CD4-positive, alpha-beta T cell (primary cell): ENCODE measurements at regions not wholly inside any gene's neighbourhood (a gene's known extent, or its start where the extent isn't known, plus 50 kb on each side); places are given as distances from the start of the nearest gene placed in this dataset.

Experiments used
- ATAC-seq: fragments of 200-7000 bp; cut with Tn5 transposase; one replicate; pipeline ENCODE4 v1.10.0; 2022; ENCODE audit warnings: mild to moderate bottlenecking; ENCODE audit not compliant: poor library complexity
- CTCF ChIA-PET: fragments of 350-600 bp; sonication (Branson Sonifier 250); formaldehyde crosslinking; loops from one replicate; lab custom pipeline; 2021; ENCODE audit warnings: antibody characterized with exemption, inconsistent platforms; lab: Charles Lee
- POLR2A ChIA-PET: fragments of 350-600 bp; sonication (Branson Sonifier 250); formaldehyde crosslinking; loops from one replicate; lab custom pipeline; 2021; ENCODE audit warnings: antibody characterized with exemption, inconsistent platforms; lab: Charles Lee
- DNase-seq, 14 experiments: peaks; one replicate each; pipeline ENCODE4 v3.0.0-alpha.2; 2013 to 2020; ENCODE audit warnings: mixed read lengths in 2 of 14
- H3K27ac ChIP-seq, 2 donors: one replicate each; pipeline versions ENCODE4 v1.5.1 to v1.7.0; 2013; ENCODE audit warnings: low read length in 2 of 2, low read depth in 1 of 2, mild to moderate bottlenecking in 1 of 2
- H3K27me3 ChIP-seq, 2 experiments: 1 replicate in 1 of 2; 2 replicates in 1 of 2; pipeline versions ENCODE4 v1.6.1 to v1.7.0; 2013; ENCODE audit warnings: low read length in 2 of 2, control low read depth in 1 of 2, mild to moderate bottlenecking in 1 of 2, moderate library complexity in 1 of 2; ENCODE audit not compliant: insufficient read depth in 2 of 2, control insufficient read depth in 1 of 2
- H3K36me3 ChIP-seq: one replicate; pipeline ENCODE4 v1.6.1; 2013; ENCODE audit warnings: low read length, control low read depth; ENCODE audit not compliant: insufficient read depth
- H3K4me1 ChIP-seq: one replicate; pipeline ENCODE4 v1.6.1; 2013; ENCODE audit warnings: low read length, control low read depth; ENCODE audit not compliant: insufficient read depth
- H3K4me3 ChIP-seq: one replicate; pipeline ENCODE4 v1.5.1; 2013; ENCODE audit warnings: mild to moderate bottlenecking, low read length, moderate library complexity
- H3K9me3 ChIP-seq, 2 experiments: 1 replicate in 1 of 2; 2 replicates in 1 of 2; pipeline versions ENCODE4 v1.6.1 to v1.7.0; 2013; ENCODE audit warnings: low read length in 2 of 2, mild to moderate bottlenecking in 2 of 2, control low read depth in 1 of 2, moderate library complexity in 1 of 2; ENCODE audit not compliant: control insufficient read depth in 1 of 2, insufficient read depth in 1 of 2
- H3K27ac Mint-ChIP-seq: one replicate; pipeline ENCODE4 v1.8.0; 2020; ENCODE audit warnings: mixed read lengths
- H3K27me3 Mint-ChIP-seq: one replicate; pipeline ENCODE4 v1.8.0; 2021; ENCODE audit warnings: mixed read lengths
- H3K36me3 Mint-ChIP-seq: one replicate; pipeline ENCODE4 v1.8.0; 2021; ENCODE audit warnings: low read depth, mixed read lengths
- H3K4me1 Mint-ChIP-seq: one replicate; pipeline ENCODE4 v1.8.0; 2021; ENCODE audit warnings: low read depth, mixed read lengths
- H3K4me3 Mint-ChIP-seq: one replicate; pipeline ENCODE4 v1.8.0; 2020; ENCODE audit warnings: mild to moderate bottlenecking, mixed read lengths
- H3K9me3 Mint-ChIP-seq: one replicate; pipeline ENCODE4 v1.8.0; 2020; ENCODE audit warnings: mixed read lengths
- intact Hi-C, 2 experiments: fragments of 100-400 bp; cut with DNase I in 1 of 2; cut with micrococcal nuclease in 1 of 2; formaldehyde crosslinking; loops; one replicate each; pipeline versions ENCODE4 v1.15.1 to v1.9.0; 2023 to 2025; cut with DNase I, micrococcal nuclease
- TF ChIP-seq, protein P1 (sequence below): fragments of 200-600 bp; IDR thresholded peaks from one replicate; pipeline ENCODE4 v1.8.0; 2022; ENCODE audit warnings: antibody characterized with exemption, mild to moderate bottlenecking

DNA sequence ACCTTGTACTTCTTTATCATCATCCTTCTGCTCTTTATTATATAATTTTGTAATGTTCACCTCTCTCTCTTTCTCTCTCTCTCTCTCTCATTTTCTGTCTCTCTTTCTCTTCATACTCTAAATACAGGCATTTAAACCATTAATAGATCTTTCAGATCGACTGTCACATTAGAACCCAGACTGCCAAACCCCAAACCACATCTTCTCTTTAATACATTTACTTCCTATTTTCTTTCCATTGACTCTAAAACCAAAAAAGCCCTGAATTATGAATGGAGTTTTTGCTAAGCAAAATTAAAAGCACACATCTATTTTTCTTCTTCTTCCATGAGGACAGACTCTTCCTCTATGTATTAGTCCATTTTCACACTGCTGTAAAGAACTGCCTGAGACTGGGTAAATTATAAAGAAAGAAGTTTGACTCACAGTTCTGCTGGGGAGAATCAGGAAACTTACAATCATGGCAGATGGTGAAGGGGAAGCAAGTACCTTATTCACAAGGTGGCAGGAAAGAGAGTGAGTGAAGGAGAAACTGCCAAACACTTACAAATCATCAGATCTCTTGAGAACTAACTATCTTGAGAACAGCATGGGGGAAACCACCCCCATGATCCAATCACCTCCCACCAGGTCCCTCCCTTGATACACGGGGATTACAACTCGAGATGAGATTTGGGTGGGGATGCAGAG lies 272.7 kb upstream of the MGMT start:
- H3K27ac ChIP-seq = no peak overlapping the region
- H3K4me1 Mint-ChIP-seq = no peaks in the 10 kb centered on the region
- H3K27me3 ChIP-seq = peaks cover 4 to 10% of the 10 kb centered on the region in 2 experiments
- ChIA-PET POLR2A (no interaction called here), CTCF (no interaction called here)
- no peaks in the 10 kb centered on the region for H3K9me3 Mint-ChIP-seq
- no peak overlapping the region for H3K27ac Mint-ChIP-seq
- intact Hi-C loops = no loop called here
- no peaks in the 10 kb centered on the region for H3K36me3 Mint-ChIP-seq
- no peak overlapping the region for H3K4me3 Mint-ChIP-seq
- DNase-seq (no peak), ATAC-seq (no peak)
- no peaks in the 10 kb centered on the region for H3K9me3 ChIP-seq
- no peaks in the 10 kb centered on the region for H3K4me1 ChIP-seq
- peaks cover 18% of the 10 kb centered on the region for H3K27me3 Mint-ChIP-seq
- TF ChIP-seq, protein P1, sequence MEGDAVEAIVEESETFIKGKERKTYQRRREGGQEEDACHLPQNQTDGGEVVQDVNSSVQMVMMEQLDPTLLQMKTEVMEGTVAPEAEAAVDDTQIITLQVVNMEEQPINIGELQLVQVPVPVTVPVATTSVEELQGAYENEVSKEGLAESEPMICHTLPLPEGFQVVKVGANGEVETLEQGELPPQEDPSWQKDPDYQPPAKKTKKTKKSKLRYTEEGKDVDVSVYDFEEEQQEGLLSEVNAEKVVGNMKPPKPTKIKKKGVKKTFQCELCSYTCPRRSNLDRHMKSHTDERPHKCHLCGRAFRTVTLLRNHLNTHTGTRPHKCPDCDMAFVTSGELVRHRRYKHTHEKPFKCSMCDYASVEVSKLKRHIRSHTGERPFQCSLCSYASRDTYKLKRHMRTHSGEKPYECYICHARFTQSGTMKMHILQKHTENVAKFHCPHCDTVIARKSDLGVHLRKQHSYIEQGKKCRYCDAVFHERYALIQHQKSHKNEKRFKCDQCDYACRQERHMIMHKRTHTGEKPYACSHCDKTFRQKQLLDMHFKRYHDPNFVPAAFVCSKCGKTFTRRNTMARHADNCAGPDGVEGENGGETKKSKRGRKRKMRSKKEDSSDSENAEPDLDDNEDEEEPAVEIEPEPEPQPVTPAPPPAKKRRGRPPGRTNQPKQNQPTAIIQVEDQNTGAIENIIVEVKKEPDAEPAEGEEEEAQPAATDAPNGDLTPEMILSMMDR = no peak
- H3K36me3 ChIP-seq = no peaks in the 10 kb centered on the region
- no peak overlapping the region for H3K4me3 ChIP-seq

DNA sequence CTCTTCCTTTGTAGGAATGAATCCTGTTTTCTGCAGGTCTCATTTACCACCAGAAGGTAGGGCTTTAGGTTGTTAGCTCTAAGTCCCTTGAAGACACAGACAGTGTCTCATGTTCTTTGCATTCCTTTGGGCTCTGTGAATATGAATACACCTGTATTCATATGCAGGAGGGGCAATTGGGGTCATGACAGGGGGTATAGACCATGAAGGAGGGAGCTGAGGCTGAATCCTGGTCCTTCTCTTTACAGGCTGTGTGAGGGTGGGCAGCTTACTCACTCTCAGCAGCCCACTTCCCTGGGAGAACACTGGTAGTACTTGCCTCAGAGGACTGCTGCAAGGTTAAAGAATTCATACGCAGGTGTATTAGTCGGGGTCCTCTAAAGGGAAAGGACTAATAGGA lies 267.2 kb upstream of the MGMT start:
- no peak overlapping the region for H3K4me3 ChIP-seq
- Mint-ChIP-seq H3K27ac (no peak overlapping the region), H3K4me3 (no peak overlapping the region), H3K36me3 (no peaks in the 10 kb centered on the region), H3K9me3 (no peaks in the 10 kb centered on the region), H3K4me1 (no peaks in the 10 kb centered on the region), H3K27me3 (no peaks in the 10 kb centered on the region)
- H3K27me3 ChIP-seq = peaks cover 0 to 3% of the 10 kb centered on the region in 2 experiments
- intact Hi-C loops = no loop called here
- TF ChIP-seq, protein P1 = no peak
- ATAC-seq = no peak
- no peak overlapping the region for H3K27ac ChIP-seq
- ChIA-PET POLR2A (no interaction called here), CTCF (interaction anchor here (1.1 kb wide), 1 partner anchor 10 kb away, joined by 4 read pairs; no protein-coding TSS in a partner anchor)
- no peak for DNase-seq
- no peaks in the 10 kb centered on the region for H3K36me3 ChIP-seq
- no peaks in the 10 kb centered on the region for H3K4me1 ChIP-seq
- H3K9me3 ChIP-seq = no peaks in the 10 kb centered on the region

DNA sequence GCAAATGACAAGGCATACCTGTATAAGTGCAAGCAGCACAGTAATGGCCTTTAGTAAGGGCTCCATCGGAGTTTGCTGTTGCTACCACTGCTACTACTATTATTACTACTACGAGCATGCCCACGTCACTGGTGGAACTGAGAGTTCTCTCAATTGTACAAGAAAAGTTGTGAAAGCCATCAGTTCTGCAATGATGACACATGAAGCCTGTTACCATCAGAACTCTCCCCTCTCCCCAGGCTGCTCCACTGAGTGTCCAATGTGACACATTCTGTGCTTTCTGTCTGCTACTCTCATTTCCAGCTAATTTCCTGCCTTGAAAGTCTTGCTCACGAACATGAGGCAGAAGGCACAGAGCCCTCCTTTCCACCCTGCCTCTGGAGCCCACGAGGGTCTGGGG lies 263.2 kb upstream of the MGMT start:
- Mint-ChIP-seq H3K36me3 (no peaks in the 10 kb centered on the region), H3K9me3 (no peaks in the 10 kb centered on the region), H3K4me1 (no peaks in the 10 kb centered on the region), H3K4me3 (no peak overlapping the region), H3K27me3 (no peaks in the 10 kb centered on the region), H3K27ac (no peak overlapping the region)
- TF ChIP-seq, protein P1 = no peak
- H3K27me3 ChIP-seq = peaks cover 0 to 3% of the 10 kb centered on the region in 2 experiments
- H3K4me3 ChIP-seq = no peak overlapping the region
- CTCF ChIA-PET = no interaction called here
- intact Hi-C loops = no loop called here
- no peak overlapping the region for H3K27ac ChIP-seq
- no peak for DNase-seq
- H3K9me3 ChIP-seq = peaks cover 0 to 7% of the 10 kb centered on the region in 2 experiments
- H3K4me1 ChIP-seq = no peaks in the 10 kb centered on the region
- no peaks in the 10 kb centered on the region for H3K36me3 ChIP-seq
- no peak for ATAC-seq
- POLR2A ChIA-PET = no interaction called here
